Mesenchymal stem cell (in vitro differentiated cells and primary cell): ENCODE measurements at regions not wholly inside any gene's neighbourhood (a gene's known extent, or its start where the extent isn't known, plus 50 kb on each side); places are given as distances from the start of the nearest gene placed in this dataset.
"Not testable (repeated sequence)": the region's sequence is repeated elsewhere in the genome, so short reads cannot be mapped to it uniquely, and the experiment has no call there.

Source experiments
- DNase-seq: peaks from one replicate; pipeline ENCODE4 v3.0.0-alpha.2; 2013
- H2AFZ ChIP-seq: one replicate; pipeline ENCODE4 v1.6.1; 2013; ENCODE audit warnings: low read depth, mild to moderate bottlenecking, control low read depth, inconsistent platforms, low read length, moderate library complexity
- H2AK5ac ChIP-seq: 2 replicates; pipeline ENCODE4 v1.6.1; 2013; ENCODE audit warnings: low read length, moderate library complexity, mild to moderate bottlenecking, inconsistent platforms; ENCODE audit not compliant: severe bottlenecking
- H2BK120ac ChIP-seq: one replicate; pipeline ENCODE4 v1.6.1; 2013; ENCODE audit warnings: low read depth, mild to moderate bottlenecking, inconsistent platforms, low read length, moderate library complexity
- H2BK12ac ChIP-seq, 2 experiments: one replicate each; pipeline ENCODE4 v1.6.1; 2013; ENCODE audit warnings: inconsistent platforms in 2 of 2, low read length in 2 of 2, mild to moderate bottlenecking in 2 of 2, moderate library complexity in 2 of 2, control low read depth in 1 of 2
- H2BK15ac ChIP-seq: one replicate; pipeline ENCODE4 v1.6.1; 2013; ENCODE audit warnings: mild to moderate bottlenecking, low read depth, inconsistent platforms; ENCODE audit not compliant: poor library complexity, severe bottlenecking
- H2BK5ac ChIP-seq: 2 replicates; pipeline ENCODE4 v1.6.1; 2013; ENCODE audit warnings: low read depth, mild to moderate bottlenecking, low read length, control low read depth, inconsistent platforms; ENCODE audit not compliant: poor library complexity, severe bottlenecking
- H3K14ac ChIP-seq, 2 experiments: one replicate each; pipeline ENCODE4 v1.6.1; 2013; ENCODE audit warnings: inconsistent platforms in 2 of 2, low read length in 2 of 2, control low read depth in 1 of 2, mild to moderate bottlenecking in 1 of 2, moderate library complexity in 1 of 2
- H3K18ac ChIP-seq, 2 experiments: one replicate each; pipeline ENCODE4 v1.6.1; 2013; ENCODE audit warnings: inconsistent platforms in 2 of 2, low read length in 2 of 2, control low read depth in 1 of 2, low read depth in 1 of 2, mild to moderate bottlenecking in 1 of 2
- H3K23ac ChIP-seq, 2 experiments: one replicate each; pipeline ENCODE4 v1.6.1; 2013; ENCODE audit warnings: inconsistent platforms in 2 of 2, low read length in 2 of 2, mild to moderate bottlenecking in 2 of 2, moderate library complexity in 2 of 2, control low read depth in 1 of 2
- H3K27ac ChIP-seq: 2 replicates; pipeline ENCODE4 v1.5.1; 2013; ENCODE audit warnings: mild to moderate bottlenecking, moderate library complexity, low read length, control low read depth, inconsistent platforms; ENCODE audit not compliant: poor library complexity, severe bottlenecking
- H3K27me3 ChIP-seq, 2 experiments: 2 replicates each; pipeline versions ENCODE4 v1.6.1 to v1.7.0; 2013; ENCODE audit warnings: low read length in 2 of 2, mild to moderate bottlenecking in 2 of 2, moderate library complexity in 2 of 2, control low read depth in 1 of 2, inconsistent platforms in 1 of 2; ENCODE audit not compliant: control insufficient read depth in 1 of 2, insufficient read depth in 1 of 2
- H3K36me3 ChIP-seq, 2 experiments: 2 replicates each; pipeline versions ENCODE4 v1.6.1 to v1.7.0; 2013; ENCODE audit warnings: low read length in 2 of 2, control low read depth in 1 of 2, inconsistent platforms in 1 of 2, low read depth in 1 of 2, mild to moderate bottlenecking in 1 of 2; ENCODE audit not compliant: insufficient read depth in 2 of 2, control insufficient read depth in 1 of 2
- H3K4ac ChIP-seq, 2 experiments: one replicate each; pipeline ENCODE4 v1.6.1; 2013; ENCODE audit warnings: inconsistent platforms in 2 of 2, low read length in 2 of 2, mild to moderate bottlenecking in 2 of 2, moderate library complexity in 2 of 2, control low read depth in 1 of 2, low read depth in 1 of 2
- H3K4me1 ChIP-seq: 2 replicates; pipeline ENCODE4 v1.6.1; 2013; ENCODE audit warnings: low read depth, low read length, control low read depth; ENCODE audit not compliant: control insufficient read depth, insufficient read depth
- H3K4me2 ChIP-seq: 2 replicates; pipeline ENCODE4 v1.6.1; 2013; ENCODE audit warnings: low read length, mild to moderate bottlenecking, inconsistent platforms; ENCODE audit not compliant: poor library complexity, severe bottlenecking
- H3K4me3 ChIP-seq, 2 experiments: 2 replicates each; pipeline versions ENCODE4 v1.5.1 to v1.7.0; 2013; ENCODE audit warnings: low read length in 2 of 2, mild to moderate bottlenecking in 2 of 2, control low read depth in 1 of 2, low read depth in 1 of 2; ENCODE audit not compliant: insufficient read depth in 1 of 2
- H3K79me1 ChIP-seq: replicated peaks from 2 replicates; pipeline ENCODE4 v1.6.1; 2013; ENCODE audit warnings: mild to moderate bottlenecking, control low read depth, low read length, inconsistent platforms; ENCODE audit not compliant: poor library complexity, severe bottlenecking
- H3K9ac ChIP-seq: 2 replicates; pipeline ENCODE4 v1.7.0; 2013; ENCODE audit warnings: mild to moderate bottlenecking, low read length, moderate library complexity
- H3K9me3 ChIP-seq: 2 replicates; pipeline ENCODE4 v1.7.0; 2013; ENCODE audit warnings: mild to moderate bottlenecking, low read length; ENCODE audit not compliant: control insufficient read depth
- H4K8ac ChIP-seq: one replicate; pipeline ENCODE4 v1.6.1; 2013; ENCODE audit warnings: inconsistent platforms, mild to moderate bottlenecking, low read length, moderate library complexity
- H4K91ac ChIP-seq: one replicate; pipeline ENCODE4 v1.6.1; 2013; ENCODE audit warnings: mild to moderate bottlenecking, low read length, inconsistent platforms
- WGBS: methylation state at CpG from one replicate; pipeline ENCODE4 v1.1.7; 2013; ENCODE audit warnings: mixed read lengths; 5-methylcytosine and 5-hydroxymethylcytosine counted together

- H2BK15ac ChIP-seq = no peak overlapping the region
- peak; percentile 38 for DNase-seq
- no peaks in the 10 kb centered on the region for H3K9me3 ChIP-seq
- peak overlapping the region in 1 of 2 experiments; percentile 3 for H3K4me3 ChIP-seq
- no peak overlapping the region for H3K23ac ChIP-seq
- no peak overlapping the region for H3K4me2 ChIP-seq
- no peak overlapping the region for H2AK5ac ChIP-seq
- no peak overlapping the region for H2AFZ ChIP-seq
- 63% methylated on average over 1 of the region's 1 CpG for whole genome bisulfite sequencing
- H3K27me3 ChIP-seq = no peaks in the 10 kb centered on the region
- peak overlapping the region in 1 of 2 experiments; percentile 58 for H3K18ac ChIP-seq
- no peak overlapping the region for H4K91ac ChIP-seq
- peak overlapping the region; percentile 37 for H3K9ac ChIP-seq
- no peak overlapping the region for H3K4ac ChIP-seq
- H2BK12ac ChIP-seq = peak overlapping the region in 1 of 2 experiments; percentile 78
- no peak overlapping the region for H2BK5ac ChIP-seq
- no peak overlapping the region for H3K14ac ChIP-seq
- no peak overlapping the region for H4K8ac ChIP-seq
- no peak overlapping the region for H3K27ac ChIP-seq
- H3K79me1 ChIP-seq = no peaks in the 10 kb centered on the region
- H3K36me3 ChIP-seq = no peaks in the 10 kb centered on the region
- H3K4me1 ChIP-seq = peaks cover 7% of the 10 kb centered on the region
- H2BK120ac ChIP-seq = no peak overlapping the region
Measured at GRCh38 chr10:4279655-4280054, 494.6 kb upstream of the KLF6 start.

GRCh38 chr10:4278186-4278585, 493.2 kb upstream of the KLF6 start:
- DNase-seq = peak; percentile 61
- Histone ChIP-seq H3K79me1 (no peaks in the 10 kb centered on the region), H3K4me3 (no peak overlapping the region), H3K9me3 (no peaks in the 10 kb centered on the region), H3K36me3 (no peaks in the 10 kb centered on the region), H3K4me1 (peaks cover 5% of the 10 kb centered on the region), H3K23ac (no peak overlapping the region), H2BK12ac (no peak overlapping the region), H3K18ac (peak overlapping the region in 1 of 2 experiments; percentile 6), H3K4me2 (no peak overlapping the region), H4K91ac (no peak overlapping the region), H2AK5ac (no peak overlapping the region), H2BK120ac (peak overlapping the region; percentile 52), H3K27me3 (no peaks in the 10 kb centered on the region), H2BK5ac (no peak overlapping the region), H3K14ac (no peak overlapping the region), H2BK15ac (peak overlapping the region; percentile 40), H2AFZ (no peak overlapping the region), H3K9ac (no peak overlapping the region), H3K27ac (no peak overlapping the region), H3K4ac (no peak overlapping the region), H4K8ac (no peak overlapping the region)
- 57% methylated on average over 1 of the region's 4 CpGs for WGBS

GRCh38 chr10:4276151-4276550, 491.1 kb upstream of the KLF6 start:
- 88% methylated on average over 4 of the region's 4 CpGs for WGBS
- H3K18ac ChIP-seq = peak overlapping the region in 1 of 2 experiments; percentile 18

GRCh38 chr10:4274671-4275070, 489.7 kb upstream of the KLF6 start:
- H3K4me3 ChIP-seq, H4K91ac ChIP-seq, H3K4me1 ChIP-seq, H2BK5ac ChIP-seq, H3K9me3 ChIP-seq, H3K4me2 ChIP-seq, H3K18ac ChIP-seq, DNase-seq, H3K23ac ChIP-seq, H2AK5ac ChIP-seq, H3K9ac ChIP-seq, H3K36me3 ChIP-seq, H4K8ac ChIP-seq, H3K79me1 ChIP-seq, H2AFZ ChIP-seq, H2BK12ac ChIP-seq, H2BK120ac ChIP-seq, H3K27me3 ChIP-seq, H2BK15ac ChIP-seq, H3K4ac ChIP-seq, H3K27ac ChIP-seq, H3K14ac ChIP-seq: not testable (repeated sequence)

More at GRCh38 chr10:4276151-4276550, 491.1 kb upstream of the KLF6 start:
- Histone ChIP-seq H3K4me1 (peaks cover 3% of the 10 kb centered on the region), H4K8ac (no peak overlapping the region), H3K23ac (no peak overlapping the region), H2AK5ac (no peak overlapping the region), H2BK5ac (no peak overlapping the region), H2AFZ (no peak overlapping the region), H2BK12ac (peak overlapping the region in 1 of 2 experiments; percentile 1), H3K4me2 (no peak overlapping the region), H2BK15ac (no peak overlapping the region), H3K27me3 (no peaks in the 10 kb centered on the region), H3K4me3 (no peak overlapping the region), H3K4ac (no peak overlapping the region), H3K9ac (no peak overlapping the region), H3K36me3 (no peaks in the 10 kb centered on the region), H3K14ac (no peak overlapping the region), H3K79me1 (no peaks in the 10 kb centered on the region), H4K91ac (no peak overlapping the region), H3K27ac (no peak overlapping the region), H3K9me3 (no peaks in the 10 kb centered on the region), H2BK120ac (no peak overlapping the region)
- no peak for DNase-seq
